GM13977 (cell line): ENCODE measurements at regions not wholly inside any gene's neighbourhood (a gene's known extent, or its start where the extent isn't known, plus 50 kb on each side); places are given as distances from the start of the nearest gene placed in this dataset.

ENCODE experiments used
- DNase-seq: peaks from one replicate; pipeline ENCODE4 v3.0.0; 2012; ENCODE audit warnings: low spot score
- CTCF ChIP-seq: IDR thresholded peaks from 2 replicates; pipeline ENCODE4 v1.5.1; 2012; ENCODE audit warnings: mild to moderate bottlenecking, control low read depth; ENCODE audit not compliant: insufficient read depth; ENCODE audit errors: extremely low read depth, missing control alignments
- in situ Hi-C: fragments of 300-500 bp; cut with MboI; formaldehyde crosslinking; loops from one replicate; pipeline ENCODE4 v1.12.0; 2022; ENCODE audit warnings: low sequenced_read_pairs, low pct_unique_long_range_greater_than_20kb, mixed read lengths, inconsistent platforms; ENCODE audit not compliant: unreplicated experiment

- DNase-seq = no peak
- TF ChIP-seq CTCF = no peak
- in situ Hi-C loops = no loop called here
These were observed 73.0 kb upstream of the POMGNT2 start for GRCh38 chr3:43178891-43179366.

DNA sequence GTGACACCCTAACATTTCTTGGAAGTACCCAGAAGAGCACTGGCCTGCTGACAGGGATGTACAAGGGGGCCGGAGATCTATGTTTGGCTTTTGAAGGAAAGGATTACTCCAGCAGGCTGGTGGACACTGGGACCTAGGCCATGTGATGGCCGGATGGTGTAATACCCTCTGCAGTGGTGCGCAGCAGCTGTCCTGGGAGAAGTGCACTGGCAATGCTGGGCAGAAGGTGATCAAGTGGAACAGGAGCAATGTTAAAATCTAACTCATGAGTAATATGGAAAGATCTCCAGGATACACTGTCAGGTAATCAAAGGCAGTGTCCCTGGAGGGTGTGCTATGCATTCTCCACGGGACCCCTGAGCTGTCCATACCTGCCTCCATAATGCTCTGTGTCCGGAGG is 71.2 kb upstream of the POMGNT2 start:
- TF ChIP-seq CTCF = no peak
- in situ Hi-C loops = no loop called here
- no peak for DNase-seq

DNA sequence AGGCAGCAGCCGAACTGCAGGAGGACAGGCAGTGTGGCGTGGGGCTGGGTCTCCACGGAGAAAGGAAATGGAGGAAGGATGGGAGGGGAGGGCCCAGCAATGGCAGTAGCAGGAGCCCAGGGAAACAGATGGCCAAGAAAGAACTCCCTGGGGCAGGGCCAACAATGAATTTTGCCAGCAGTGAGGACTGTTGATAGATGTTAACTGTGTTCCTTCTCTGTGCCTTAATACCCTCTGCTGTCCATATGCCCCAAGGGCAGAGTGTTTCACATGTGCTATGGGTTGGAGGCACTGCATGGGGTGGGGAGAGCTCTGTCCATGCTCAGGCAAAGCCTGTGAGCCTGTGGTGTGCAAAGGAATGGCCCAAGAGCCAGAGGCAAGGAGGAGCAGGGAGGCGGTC is 70.8 kb upstream of the POMGNT2 start:
- no peak for DNase-seq
- in situ Hi-C loops = no loop called here

GRCh38 chr3:43175541-43175940 is 69.7 kb upstream of the POMGNT2 start:
- TF ChIP-seq CTCF = no peak
- no peak for DNase-seq
- in situ Hi-C loops = no loop called here

More for the DNA sequence above, 70.8 kb upstream of the POMGNT2 start:
- no peak for TF ChIP-seq CTCF

- in situ Hi-C loops = no loop called here
- TF ChIP-seq CTCF = no peak
- no peak for DNase-seq
These were observed 68.1 kb upstream of the POMGNT2 start for GRCh38 chr3:43173949-43174348.

- no peak for DNase-seq
- TF ChIP-seq CTCF = no peak
- in situ Hi-C loops = no loop called here
These were observed 65.9 kb upstream of the POMGNT2 start for GRCh38 chr3:43171748-43172147.

DNA sequence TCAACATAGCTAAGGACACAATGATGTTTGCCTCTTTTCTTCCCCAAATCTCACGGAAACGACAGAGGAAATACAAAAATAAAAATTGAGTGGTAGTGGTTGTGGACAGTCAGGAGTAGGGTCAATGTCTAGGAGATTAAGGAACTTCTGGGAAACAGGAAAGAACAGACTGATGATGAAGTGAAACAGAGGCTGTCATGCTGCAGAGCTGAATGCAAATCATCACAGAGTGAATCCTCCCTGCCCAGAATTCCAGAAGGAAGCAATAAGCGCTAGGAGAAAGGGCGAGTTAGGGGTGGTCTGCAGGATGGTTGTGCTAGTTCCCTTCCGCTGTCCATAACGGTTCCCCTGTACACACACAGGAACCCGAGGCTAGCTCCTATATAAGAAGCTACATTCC is 64.7 kb upstream of the POMGNT2 start:
- in situ Hi-C loops = no loop called here
- DNase-seq = no peak
- TF ChIP-seq CTCF = no peak
